NAMALWA (cell line): ENCODE measurements at regions not wholly inside any gene's neighbourhood (a gene's known extent, or its start where the extent isn't known, plus 50 kb on each side); places are given as distances from the start of the nearest gene placed in this dataset.

Experiments
- DNase-seq: peaks from one replicate; pipeline ENCODE4 v3.0.0-alpha.2; 2015; ENCODE audit warnings: low spot score

- DNase-seq: no peak
Observed at GRCh38 chr11:114877976-114878375, 199.6 kb downstream of the NXPE2 start.

GRCh38 chr11:114880442-114880841, 202.1 kb downstream of the NXPE2 start:
- DNase-seq: no peak

DNA sequence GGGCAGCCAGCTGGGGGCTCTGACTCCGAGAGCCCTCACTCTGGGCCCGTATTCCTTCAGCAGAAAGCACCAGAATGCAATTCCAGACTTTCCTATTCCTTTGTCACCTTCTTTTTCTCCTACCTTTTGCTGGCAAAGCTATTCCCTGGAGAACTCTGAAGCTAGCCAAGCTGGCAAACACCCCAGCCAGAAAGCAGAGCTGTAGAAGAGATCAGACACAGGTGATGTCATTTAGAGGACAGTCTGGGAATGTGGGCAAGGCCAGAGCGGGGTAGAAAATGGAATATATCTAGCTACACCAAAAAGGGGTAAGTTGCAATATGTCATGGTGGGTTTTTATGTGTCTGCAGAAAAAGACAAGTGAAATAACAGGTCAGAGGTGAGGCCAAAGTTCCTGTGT, 205.1 kb downstream of the NXPE2 start:
- DNase-seq: no peak

DNA sequence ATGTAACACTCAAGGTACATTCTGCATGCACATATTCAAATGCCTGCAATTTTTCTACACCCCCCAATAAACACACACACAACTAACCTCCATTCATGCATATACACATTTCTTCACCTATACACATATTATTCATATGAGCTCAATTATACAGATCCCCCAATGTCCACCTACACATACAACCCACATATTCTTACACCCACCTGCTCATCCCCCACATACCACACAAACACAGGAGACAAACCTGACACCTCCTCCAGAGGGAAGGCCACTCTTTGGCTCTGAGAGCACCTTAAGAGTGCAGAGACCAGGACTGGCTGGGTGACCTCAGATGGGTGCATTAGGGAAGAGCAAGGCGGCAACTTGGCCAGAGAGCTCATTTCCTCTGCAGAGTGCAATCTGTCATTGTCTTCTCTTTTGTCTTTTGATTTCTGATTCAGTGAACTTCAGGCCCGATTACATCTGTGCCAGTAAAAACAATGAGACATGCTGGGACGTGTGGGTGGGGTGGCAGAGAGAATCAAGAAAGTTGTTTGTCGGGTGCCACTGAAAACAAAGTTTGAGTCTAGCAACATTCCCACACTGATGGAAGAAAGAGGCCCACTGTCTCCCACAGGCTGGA, 208.4 kb downstream of the NXPE2 start:
- no peak for DNase-seq

DNA sequence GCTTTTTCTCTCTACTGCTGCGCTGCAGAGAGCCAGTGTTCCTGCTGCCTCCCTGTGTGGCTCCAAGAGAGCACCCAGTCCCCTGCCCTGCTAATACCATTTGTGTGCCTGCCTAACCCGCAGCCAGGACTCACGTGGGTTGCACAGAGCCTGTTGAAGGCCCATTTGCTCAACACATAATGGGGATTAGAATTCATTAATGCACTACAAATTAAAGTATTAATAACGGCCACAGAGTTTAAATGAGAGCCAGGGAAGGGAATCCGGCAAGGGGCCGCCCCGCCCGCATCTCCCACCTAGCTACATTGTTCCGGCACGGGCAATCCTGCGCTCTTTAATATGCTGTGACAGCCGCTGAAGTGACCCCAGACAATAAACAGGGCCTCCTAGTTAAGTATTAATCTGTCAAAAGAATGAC, 211.3 kb downstream of the NXPE2 start:
- DNase-seq: no peak

DNA sequence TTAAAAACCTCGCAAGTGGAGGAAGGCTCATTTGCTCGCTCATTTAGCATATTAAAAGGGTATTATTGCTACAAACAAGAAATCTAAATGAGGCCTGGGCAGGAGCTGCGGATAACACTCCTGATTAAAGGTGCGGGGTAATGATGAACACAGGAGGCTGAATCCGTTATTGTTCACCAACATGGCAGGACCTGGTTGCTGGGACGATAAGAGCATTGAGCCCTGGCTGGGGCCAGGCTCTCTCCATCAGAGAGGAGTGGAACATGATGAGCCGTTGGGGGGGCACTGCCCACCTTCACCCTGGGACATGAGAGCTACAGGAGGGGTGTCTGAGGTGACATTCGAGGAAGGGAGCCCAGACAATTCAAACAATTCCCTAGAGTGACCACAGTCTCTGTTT, 211.7 kb downstream of the NXPE2 start:
- no peak for DNase-seq

DNA sequence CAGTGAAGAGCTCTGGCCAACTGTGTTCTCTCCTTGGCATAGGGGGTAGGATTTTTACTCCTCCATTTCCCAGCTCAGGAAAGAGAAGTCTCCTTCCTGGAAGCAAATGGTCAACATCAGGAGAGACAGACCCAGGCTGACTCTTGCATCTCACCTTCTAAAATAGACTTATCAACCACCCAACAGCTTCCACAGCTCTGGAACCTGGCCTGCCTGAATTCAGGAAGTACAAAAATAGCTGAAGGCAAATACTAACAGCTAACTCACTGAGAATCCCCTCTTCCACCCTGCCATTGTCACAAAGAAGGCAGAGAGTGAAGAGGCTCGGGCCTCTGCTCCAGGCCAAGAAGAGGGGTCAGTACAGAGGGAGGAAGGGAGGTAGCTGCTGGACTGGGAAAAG, 213.6 kb downstream of the NXPE2 start:
- DNase-seq: no peak

- peak; percentile 39 for DNase-seq
Observed at GRCh38 chr11:114892381-114893197, 214.3 kb downstream of the NXPE2 start.

DNA sequence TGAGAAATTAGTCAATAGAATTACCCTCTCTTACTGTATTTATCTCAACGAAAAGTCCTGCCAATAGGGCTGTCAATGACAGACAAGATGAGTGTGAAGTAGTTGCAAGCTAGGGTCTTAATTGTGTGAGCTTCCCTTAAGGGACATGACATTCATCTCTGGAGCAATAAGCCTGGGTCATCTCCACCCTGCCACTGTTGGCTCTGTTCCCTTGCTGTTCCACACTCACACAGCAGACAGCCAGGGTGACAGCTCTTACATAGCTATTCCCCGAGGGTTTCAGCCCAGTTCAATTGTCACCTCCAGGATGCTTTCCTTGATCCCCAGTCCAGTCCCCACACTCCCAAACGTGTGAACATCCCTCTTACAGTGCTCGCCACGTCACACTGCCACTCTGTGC, 215.0 kb downstream of the NXPE2 start:
- DNase-seq: no peak

DNA sequence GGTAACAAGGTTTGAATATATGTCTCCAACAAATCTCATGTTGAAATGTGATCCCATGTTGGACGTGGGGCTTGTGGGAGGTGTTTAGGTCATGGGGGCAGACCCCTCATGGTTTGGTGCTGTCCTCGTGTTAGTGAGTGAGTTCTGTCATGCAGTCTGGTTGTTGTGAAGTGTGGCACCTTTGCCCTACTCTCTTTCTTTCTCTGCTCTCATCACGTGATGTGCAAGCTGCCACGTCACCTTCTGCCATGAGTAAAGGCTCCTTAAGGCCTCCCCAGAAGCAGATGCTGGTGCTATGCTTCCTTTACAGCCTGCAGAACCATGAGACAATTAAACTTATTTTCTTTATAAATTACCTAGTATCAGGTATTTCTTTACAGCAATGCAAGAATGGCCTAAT, 218.3 kb downstream of the NXPE2 start:
- no peak for DNase-seq

DNA sequence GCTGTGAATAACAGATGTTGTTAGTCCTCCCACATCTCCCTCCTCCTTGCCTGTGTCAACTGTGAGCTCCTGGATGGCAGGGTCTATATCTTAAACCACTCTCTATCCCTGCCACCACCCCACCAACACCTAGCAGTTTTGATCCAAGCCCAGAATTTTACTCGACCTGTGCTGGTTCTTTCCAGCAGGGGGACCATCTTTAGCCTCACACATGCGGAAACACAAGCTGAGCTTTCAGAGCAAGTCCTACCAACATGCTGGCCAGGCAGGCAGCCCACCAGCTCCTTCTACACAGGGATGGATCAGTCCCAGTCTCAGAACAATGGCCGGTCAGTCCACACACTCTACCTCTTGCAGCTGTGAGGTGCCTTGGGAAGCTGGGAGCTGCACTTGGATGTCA, 231.5 kb downstream of the NXPE2 start:
- no peak for DNase-seq

DNA sequence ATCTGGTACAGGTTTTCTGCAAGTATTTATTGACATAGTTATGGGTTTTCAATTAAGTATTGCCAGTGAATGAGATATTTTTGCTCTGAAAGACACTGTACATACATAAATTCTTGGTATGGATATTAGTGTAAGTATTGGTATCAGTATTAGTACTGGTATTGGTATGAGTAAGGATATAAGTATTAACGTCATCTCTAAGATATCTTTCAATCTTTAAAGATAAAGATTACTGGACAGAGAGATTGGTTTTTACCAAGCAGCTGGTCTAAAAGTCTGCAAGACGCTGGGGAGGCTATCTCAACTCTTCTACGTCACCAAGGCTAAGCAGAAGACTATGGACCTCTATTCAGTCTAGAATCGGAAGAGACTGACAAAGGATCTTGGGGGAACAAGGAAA, 234.5 kb downstream of the NXPE2 start:
- DNase-seq: no peak

DNA sequence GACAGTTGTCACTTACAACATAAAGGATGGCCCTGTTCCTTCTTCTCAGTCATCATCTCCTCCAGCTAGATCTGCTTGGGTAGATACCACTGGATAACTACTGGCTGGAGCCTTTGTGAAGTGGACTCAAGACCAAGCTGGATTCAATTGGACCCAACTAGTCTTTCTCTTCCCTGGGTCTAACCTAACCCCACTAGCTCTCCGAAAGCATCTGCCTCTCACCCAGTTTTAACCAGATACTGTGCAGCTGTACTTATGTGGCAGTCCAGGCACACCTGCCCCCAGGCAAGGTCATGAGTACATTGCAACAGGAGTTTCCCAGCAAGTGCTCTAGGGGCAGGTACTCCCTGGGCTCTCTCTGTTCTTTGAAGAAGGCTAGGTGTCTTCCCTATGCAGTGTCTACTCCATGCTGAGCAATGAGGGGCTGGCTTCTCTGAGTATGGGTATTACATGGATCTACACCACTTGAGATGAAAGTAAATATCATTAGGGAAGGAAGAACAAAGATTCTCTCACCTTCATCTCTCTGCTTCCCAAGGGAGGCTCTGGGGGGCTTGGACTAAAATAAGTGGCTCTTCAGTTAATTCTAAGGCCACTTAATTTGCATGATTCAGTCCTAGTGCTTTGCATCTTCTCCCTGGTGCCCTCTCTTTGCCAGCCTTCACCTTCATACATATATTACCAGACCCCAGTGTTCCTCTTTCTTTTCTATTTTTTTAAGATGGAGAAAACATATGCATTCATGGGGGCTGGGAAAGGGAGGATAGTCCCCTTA, 236.1 kb downstream of the NXPE2 start:
- no peak for DNase-seq

DNA sequence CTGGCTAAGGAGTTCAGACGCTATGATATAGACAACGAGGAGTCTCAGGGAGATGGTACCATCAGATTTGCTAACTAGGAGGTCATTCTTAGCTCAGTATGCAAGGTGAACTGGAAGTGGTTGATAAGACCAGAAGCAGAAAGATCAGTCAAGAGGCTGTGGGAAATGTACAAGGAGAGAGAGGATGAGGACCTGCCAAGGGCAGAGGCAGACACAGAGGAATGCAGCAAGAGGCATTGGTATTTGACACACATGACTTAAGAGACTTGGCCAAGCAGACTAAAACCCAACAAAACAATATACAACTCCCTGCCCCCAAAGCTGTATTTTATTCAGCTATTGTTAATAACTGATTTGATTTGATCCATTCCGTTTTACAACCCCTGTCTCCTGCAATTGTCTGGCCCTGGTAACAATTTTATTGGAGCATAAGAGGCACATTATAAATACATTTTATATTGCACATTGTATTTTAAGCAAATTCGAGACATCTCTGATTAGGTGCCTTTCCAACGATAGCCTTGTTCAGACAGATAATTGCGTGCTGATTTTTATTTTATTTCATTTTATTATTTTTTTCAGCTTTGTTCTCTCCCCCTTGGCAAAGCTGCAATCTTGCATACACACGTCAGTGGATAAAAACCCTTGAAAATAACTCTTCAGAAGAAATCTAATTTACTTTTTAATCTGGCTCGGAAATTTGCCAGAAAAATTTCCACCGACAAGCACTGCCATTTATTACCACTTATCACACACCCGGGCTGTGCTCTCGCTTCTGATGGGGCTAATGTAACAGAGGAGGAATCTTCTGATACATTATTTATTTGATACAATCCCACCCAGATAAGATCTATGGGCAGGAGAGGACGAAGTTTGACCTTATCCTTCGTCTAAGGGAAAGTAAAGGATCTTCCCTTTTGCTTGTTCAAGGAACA, 237.8 kb downstream of the NXPE2 start:
- no peak for DNase-seq

GRCh38 chr11:114918286-114918685, 240.0 kb downstream of the NXPE2 start:
- no peak for DNase-seq

DNA sequence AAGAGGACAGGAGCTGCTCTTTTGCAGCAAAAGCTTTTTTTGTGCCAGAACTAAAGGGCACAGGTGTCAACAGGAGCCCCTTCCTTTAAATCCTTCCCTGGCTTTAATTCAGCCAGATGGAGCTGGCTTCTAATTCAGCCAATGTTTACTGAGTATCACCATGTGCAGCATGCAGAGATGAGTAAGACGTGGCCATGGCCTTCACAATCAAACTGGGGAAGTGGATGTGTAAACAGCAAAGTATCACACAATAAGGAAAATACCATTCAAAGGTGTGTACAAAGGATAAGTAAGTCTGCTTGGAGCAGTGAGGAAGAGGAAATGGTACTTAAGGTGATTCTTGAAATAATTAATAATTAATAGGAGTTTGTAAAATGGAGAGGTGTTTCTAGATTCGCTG, 243.4 kb downstream of the NXPE2 start:
- no peak for DNase-seq

DNA sequence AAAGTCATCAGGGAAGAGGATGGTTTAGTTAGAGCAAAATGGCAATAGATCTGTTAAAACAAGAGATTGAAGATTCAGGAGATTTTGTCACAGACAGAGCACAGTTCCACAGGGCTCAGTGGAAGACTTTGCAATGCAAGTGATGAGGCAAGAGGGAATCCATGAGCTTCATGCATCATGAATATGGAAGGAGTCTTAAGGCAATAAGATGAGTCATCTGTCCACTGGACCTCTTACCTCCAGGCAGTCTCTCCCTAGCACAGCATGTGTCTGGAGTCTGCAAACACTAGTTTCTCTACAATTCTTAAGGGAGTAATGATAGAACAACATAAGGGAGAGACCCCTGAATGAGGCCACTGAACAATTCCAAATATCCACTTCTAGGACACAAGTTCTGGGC, 245.7 kb downstream of the NXPE2 start:
- no peak for DNase-seq

GRCh38 chr11:114925591-114925990, 247.3 kb downstream of the NXPE2 start:
- no peak for DNase-seq

DNA sequence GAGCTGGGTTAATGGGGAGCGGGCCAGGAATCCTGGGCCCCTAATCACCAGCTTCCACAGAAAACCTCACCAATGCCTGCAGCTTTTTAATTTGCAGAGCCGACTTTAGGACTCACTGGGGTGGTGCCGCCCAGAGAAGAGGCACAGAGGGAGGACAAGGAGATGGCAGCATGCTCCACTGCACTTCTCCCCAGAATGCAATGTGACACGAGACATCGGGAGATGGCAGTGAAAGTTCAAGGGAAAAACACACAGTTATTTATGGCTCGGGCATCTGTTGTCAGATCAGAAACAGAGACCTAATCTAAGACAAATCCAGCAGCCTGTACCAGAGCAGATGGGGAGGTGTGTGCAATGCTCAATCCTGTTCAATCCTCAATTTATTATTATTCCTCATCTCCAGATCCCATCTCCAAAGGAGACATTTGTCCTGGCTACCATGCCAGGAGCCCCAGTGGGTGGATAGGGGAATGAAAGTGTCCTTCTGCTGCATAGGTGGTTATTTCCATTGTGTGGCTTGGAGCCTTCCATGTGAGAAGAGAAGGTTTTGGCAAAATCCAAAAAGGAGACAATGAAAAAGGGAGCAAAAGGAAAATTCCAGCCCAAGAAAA, 250.0 kb downstream of the NXPE2 start:
- no peak for DNase-seq

DNA sequence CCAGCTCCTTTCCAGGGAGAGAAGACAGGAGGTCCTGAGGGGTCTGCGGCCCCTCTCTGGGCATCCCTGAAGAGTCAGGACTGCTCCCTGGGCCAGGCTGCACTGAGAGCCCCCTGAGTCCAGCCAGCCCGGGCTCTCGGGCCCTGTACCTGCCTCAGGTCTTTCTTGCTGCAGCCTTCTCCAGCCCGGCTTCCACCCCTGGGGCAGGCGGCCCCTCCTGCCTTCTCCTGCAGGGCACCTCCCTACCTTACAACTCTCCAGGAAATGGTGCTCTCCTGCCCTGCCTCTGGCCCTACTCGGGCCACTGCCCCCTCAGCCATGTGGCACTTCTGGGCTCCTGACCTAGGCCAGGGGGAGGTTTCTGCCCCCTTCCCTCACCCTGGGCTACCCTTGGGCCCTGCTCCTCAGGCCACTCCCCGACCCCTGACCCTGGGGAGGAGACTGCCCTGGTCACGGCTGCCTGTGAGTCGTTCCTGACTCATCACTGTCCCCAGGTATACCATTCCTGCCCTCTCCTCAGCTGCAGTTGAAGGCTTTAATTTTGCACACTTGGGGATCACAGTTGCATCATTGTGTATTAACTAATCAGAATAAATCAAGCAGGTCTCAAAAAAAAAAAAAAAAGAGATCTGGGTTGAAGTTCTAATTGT, 251.1 kb downstream of the NXPE2 start:
- no peak for DNase-seq

- no peak for DNase-seq
Observed at GRCh38 chr11:114938799-114939198, 260.5 kb downstream of the NXPE2 start.
